ENCODE measurements at regions not wholly inside any gene's neighbourhood (a gene's known extent, or its start where the extent isn't known, plus 50 kb on each side); places are given as distances from the start of the nearest gene placed in this dataset.
"Not testable (repeated sequence)": the region's sequence is repeated elsewhere in the genome, so short reads cannot be mapped to it uniquely, and the experiment has no call there.

GRCh38 chr6:164962805-164963204 is 346.6 kb downstream of the C6orf118 start:
- Histone ChIP-seq H3K4me3 (ENCODE audit: insufficient read depth in 1 of 2, low read depth in 1 of 2, low read length in 2 of 2) (no peak overlapping the region), H3K4me2 (ENCODE audit: low read length, poor library complexity, severe bottlenecking) (no peak overlapping the region), H3K36me3 (ENCODE audit: control insufficient read depth in 1 of 2, insufficient read depth in 2 of 2, low read depth in 1 of 2, low read length in 2 of 2) (no peaks in the 10 kb centered on the region), H3K79me1 (replicated peaks; ENCODE audit: low read length, poor library complexity, severe bottlenecking) (no peaks in the 10 kb centered on the region), H3K4ac (ENCODE audit: low read depth in 1 of 2, low read length in 2 of 2) (no peak overlapping the region), H2AK5ac (ENCODE audit: low read length, severe bottlenecking) (no peak overlapping the region), H3K27me3 (ENCODE audit: control insufficient read depth in 1 of 2, insufficient read depth in 1 of 2, low read length in 2 of 2) (no peaks in the 10 kb centered on the region), H3K18ac (ENCODE audit: low read depth in 1 of 2, low read length in 2 of 2) (no peak overlapping the region), H3K9me3 (ENCODE audit: control insufficient read depth, low read length) (peaks cover 5% of the 10 kb centered on the region), H3K4me1 (ENCODE audit: control insufficient read depth, insufficient read depth, low read depth, low read length) (no peaks in the 10 kb centered on the region), H2BK12ac (ENCODE audit: low read length in 2 of 2) (no peak overlapping the region), H2AFZ (ENCODE audit: low read depth, low read length) (no peak overlapping the region), H3K23ac (ENCODE audit: low read length in 2 of 2) (no peak overlapping the region), H3K27ac (ENCODE audit: low read length, poor library complexity, severe bottlenecking) (no peak overlapping the region), H4K91ac (ENCODE audit: low read length) (no peak overlapping the region), H3K14ac (ENCODE audit: low read length in 2 of 2) (no peak overlapping the region), H2BK5ac (ENCODE audit: low read depth, low read length, poor library complexity, severe bottlenecking) (no peak overlapping the region), H2BK15ac (ENCODE audit: low read depth, poor library complexity, severe bottlenecking) (no peak overlapping the region), H4K8ac (ENCODE audit: low read length) (no peak overlapping the region), H2BK120ac (ENCODE audit: low read depth, low read length) (no peak overlapping the region), H3K9ac (ENCODE audit: low read length) (no peak overlapping the region)
- DNase-seq = no peak
- WGBS = 22% methylated on average over 1 of the region's 1 CpG

DNA sequence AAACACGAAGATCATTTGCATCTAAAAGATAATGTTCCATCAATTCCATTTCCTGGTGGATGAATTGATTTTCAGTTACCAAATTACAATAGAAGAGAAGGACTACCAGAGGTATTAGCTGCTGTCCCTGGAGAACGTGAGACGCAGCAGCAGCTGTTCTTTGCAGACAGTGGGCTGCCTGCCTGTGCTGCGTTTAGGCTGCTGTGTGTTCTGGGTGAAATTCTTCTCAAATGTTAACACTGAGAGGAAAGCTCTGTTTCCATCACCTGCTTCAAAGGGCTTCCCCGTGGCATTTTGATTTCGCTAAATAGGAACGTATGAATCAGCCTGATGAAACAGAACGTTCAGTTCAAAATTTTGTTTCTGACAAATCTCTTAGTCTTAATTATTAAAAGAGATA is 362.2 kb downstream of the C6orf118 start:
- no peak overlapping the region for H3K4me2 ChIP-seq (ENCODE audit: low read length, poor library complexity, severe bottlenecking)
- H4K8ac ChIP-seq (ENCODE audit: low read length) = no peak overlapping the region
- no peak overlapping the region for H4K91ac ChIP-seq (ENCODE audit: low read length)
- H2AFZ ChIP-seq (ENCODE audit: low read depth, low read length) = no peak overlapping the region
- WGBS = 79% methylated on average over 7 of the region's 8 CpGs
- no peak overlapping the region for H3K9ac ChIP-seq (ENCODE audit: low read length)
- no peaks in the 10 kb centered on the region for H3K27me3 ChIP-seq (ENCODE audit: control insufficient read depth in 1 of 2, insufficient read depth in 1 of 2, low read length in 2 of 2)
- H2BK15ac ChIP-seq (ENCODE audit: low read depth, poor library complexity, severe bottlenecking) = no peak overlapping the region
- H3K27ac ChIP-seq (ENCODE audit: low read length, poor library complexity, severe bottlenecking) = no peak overlapping the region
- H2BK5ac ChIP-seq (ENCODE audit: low read depth, low read length, poor library complexity, severe bottlenecking) = no peak overlapping the region
- no peak overlapping the region for H3K18ac ChIP-seq (ENCODE audit: low read depth in 1 of 2, low read length in 2 of 2)
- no peak overlapping the region for H3K14ac ChIP-seq (ENCODE audit: low read length in 2 of 2)
- no peaks in the 10 kb centered on the region for H3K4me1 ChIP-seq (ENCODE audit: control insufficient read depth, insufficient read depth, low read depth, low read length)
- H2BK12ac ChIP-seq (ENCODE audit: low read length in 2 of 2) = no peak overlapping the region
- no peak overlapping the region for H3K23ac ChIP-seq (ENCODE audit: low read length in 2 of 2)
- no peaks in the 10 kb centered on the region for H3K9me3 ChIP-seq (ENCODE audit: control insufficient read depth, low read length)
- no peak overlapping the region for H3K4me3 ChIP-seq (ENCODE audit: insufficient read depth in 1 of 2, low read depth in 1 of 2, low read length in 2 of 2)
- no peak overlapping the region for H2AK5ac ChIP-seq (ENCODE audit: low read length, severe bottlenecking)
- H3K4ac ChIP-seq (ENCODE audit: low read depth in 1 of 2, low read length in 2 of 2) = no peak overlapping the region
- no peaks in the 10 kb centered on the region for H3K79me1 ChIP-seq (replicated peaks; ENCODE audit: low read length, poor library complexity, severe bottlenecking)
- no peak for DNase-seq
- no peaks in the 10 kb centered on the region for H3K36me3 ChIP-seq (ENCODE audit: control insufficient read depth in 1 of 2, insufficient read depth in 2 of 2, low read depth in 1 of 2, low read length in 2 of 2)
- no peak overlapping the region for H2BK120ac ChIP-seq (ENCODE audit: low read depth, low read length)

GRCh38 chr6:164942271-164942670 is 367.1 kb downstream of the C6orf118 start:
- H2BK15ac ChIP-seq (ENCODE audit: low read depth, poor library complexity, severe bottlenecking) = no peak overlapping the region
- no peak overlapping the region for H3K4me3 ChIP-seq (ENCODE audit: insufficient read depth in 1 of 2, low read depth in 1 of 2, low read length in 2 of 2)
- 78% methylated on average over 1 of the region's 1 CpG for WGBS
- no peak overlapping the region for H3K4me2 ChIP-seq (ENCODE audit: low read length, poor library complexity, severe bottlenecking)
- peaks cover 7% of the 10 kb centered on the region for H3K9me3 ChIP-seq (ENCODE audit: control insufficient read depth, low read length)
- H4K8ac ChIP-seq (ENCODE audit: low read length) = no peak overlapping the region
- H2BK5ac ChIP-seq (ENCODE audit: low read depth, low read length, poor library complexity, severe bottlenecking) = no peak overlapping the region
- H2AFZ ChIP-seq (ENCODE audit: low read depth, low read length) = no peak overlapping the region
- H3K14ac ChIP-seq (ENCODE audit: low read length in 2 of 2) = no peak overlapping the region
- no peak overlapping the region for H2BK120ac ChIP-seq (ENCODE audit: low read depth, low read length)
- H3K27me3 ChIP-seq (ENCODE audit: control insufficient read depth in 1 of 2, insufficient read depth in 1 of 2, low read length in 2 of 2) = no peaks in the 10 kb centered on the region
- no peaks in the 10 kb centered on the region for H3K4me1 ChIP-seq (ENCODE audit: control insufficient read depth, insufficient read depth, low read depth, low read length)
- no peak for DNase-seq
- H3K23ac ChIP-seq (ENCODE audit: low read length in 2 of 2) = no peak overlapping the region
- H2AK5ac ChIP-seq (ENCODE audit: low read length, severe bottlenecking) = no peak overlapping the region
- H4K91ac ChIP-seq (ENCODE audit: low read length) = no peak overlapping the region
- no peak overlapping the region for H3K4ac ChIP-seq (ENCODE audit: low read depth in 1 of 2, low read length in 2 of 2)
- H3K27ac ChIP-seq (ENCODE audit: low read length, poor library complexity, severe bottlenecking) = no peak overlapping the region
- H2BK12ac ChIP-seq (ENCODE audit: low read length in 2 of 2) = no peak overlapping the region
- H3K18ac ChIP-seq (ENCODE audit: low read depth in 1 of 2, low read length in 2 of 2) = no peak overlapping the region
- H3K79me1 ChIP-seq (replicated peaks; ENCODE audit: low read length, poor library complexity, severe bottlenecking) = no peaks in the 10 kb centered on the region
- H3K36me3 ChIP-seq (ENCODE audit: control insufficient read depth in 1 of 2, insufficient read depth in 2 of 2, low read depth in 1 of 2, low read length in 2 of 2) = no peaks in the 10 kb centered on the region
- H3K9ac ChIP-seq (ENCODE audit: low read length) = no peak overlapping the region

GRCh38 chr6:164933238-164933794 is 376.1 kb downstream of the C6orf118 start:
- DNase-seq; H3K27ac ChIP-seq (ENCODE audit: low read length, poor library complexity, severe bottlenecking); H3K79me1 ChIP-seq (replicated peaks; ENCODE audit: low read length, poor library complexity, severe bottlenecking); H3K4me2 ChIP-seq (ENCODE audit: low read length, poor library complexity, severe bottlenecking); H3K4me3 ChIP-seq (ENCODE audit: insufficient read depth in 1 of 2, low read depth in 1 of 2, low read length in 2 of 2); H3K9me3 ChIP-seq (ENCODE audit: control insufficient read depth, low read length); H3K9ac ChIP-seq (ENCODE audit: low read length); H3K27me3 ChIP-seq (ENCODE audit: control insufficient read depth in 1 of 2, insufficient read depth in 1 of 2, low read length in 2 of 2); H3K18ac ChIP-seq (ENCODE audit: low read depth in 1 of 2, low read length in 2 of 2); H2AK5ac ChIP-seq (ENCODE audit: low read length, severe bottlenecking); H2BK120ac ChIP-seq (ENCODE audit: low read depth, low read length); H3K23ac ChIP-seq (ENCODE audit: low read length in 2 of 2); H4K91ac ChIP-seq (ENCODE audit: low read length); H2BK15ac ChIP-seq (ENCODE audit: low read depth, poor library complexity, severe bottlenecking); H2BK5ac ChIP-seq (ENCODE audit: low read depth, low read length, poor library complexity, severe bottlenecking); H2AFZ ChIP-seq (ENCODE audit: low read depth, low read length); H4K8ac ChIP-seq (ENCODE audit: low read length); H3K4me1 ChIP-seq (ENCODE audit: control insufficient read depth, insufficient read depth, low read depth, low read length); H2BK12ac ChIP-seq (ENCODE audit: low read length in 2 of 2); H3K14ac ChIP-seq (ENCODE audit: low read length in 2 of 2); H3K4ac ChIP-seq (ENCODE audit: low read depth in 1 of 2, low read length in 2 of 2); H3K36me3 ChIP-seq (ENCODE audit: control insufficient read depth in 1 of 2, insufficient read depth in 2 of 2, low read depth in 1 of 2, low read length in 2 of 2): not testable (repeated sequence)
- WGBS = 93% methylated on average over 28 of the region's 28 CpGs
